HUES48 (cell line): ENCODE measurements at regions not wholly inside any gene's neighbourhood (a gene's known extent, or its start where the extent isn't known, plus 50 kb on each side); places are given as distances from the start of the nearest gene placed in this dataset.
"Not testable (repeated sequence)": the region's sequence is repeated elsewhere in the genome, so short reads cannot be mapped to it uniquely, and the experiment has no call there.

Experiments
- H3K27ac ChIP-seq: one replicate; pipeline ENCODE4 v1.7.0; 2013; ENCODE audit warnings: low read depth, low read length, inconsistent platforms
- H3K27me3 ChIP-seq: 2 replicates; pipeline ENCODE4 v1.6.1; 2013; ENCODE audit warnings: mild to moderate bottlenecking, low read length; ENCODE audit not compliant: control insufficient read depth, insufficient read depth
- H3K36me3 ChIP-seq: 2 replicates; pipeline ENCODE4 v1.6.1; 2013; ENCODE audit warnings: low read length; ENCODE audit not compliant: control insufficient read depth, insufficient read depth
- H3K4me1 ChIP-seq: 2 replicates; pipeline ENCODE4 v1.6.1; 2013; ENCODE audit warnings: mild to moderate bottlenecking, low read length; ENCODE audit not compliant: control insufficient read depth, insufficient read depth
- H3K4me3 ChIP-seq: 2 replicates; pipeline ENCODE4 v1.5.1; 2013; ENCODE audit warnings: mild to moderate bottlenecking, low read depth, low read length
- H3K9ac ChIP-seq: 2 replicates; pipeline ENCODE4 v1.6.1; 2013; ENCODE audit warnings: mild to moderate bottlenecking, low read depth, low read length, moderate library complexity
- H3K9me3 ChIP-seq: 2 replicates; pipeline ENCODE4 v1.6.1; 2013; ENCODE audit warnings: low read length; ENCODE audit not compliant: control insufficient read depth, insufficient read depth

- peaks cover 6% of the 10 kb centered on the region; the same call in 1 of the 2 replicates for H3K9me3 ChIP-seq
- H3K4me3 ChIP-seq: no peak overlapping the region
- H3K27me3 ChIP-seq: no peaks in the 10 kb centered on the region
- no peak overlapping the region for H3K27ac ChIP-seq
- H3K4me1 ChIP-seq: peaks cover 4% of the 10 kb centered on the region; the same call in 1 of the 2 replicates
- no peak overlapping the region for H3K9ac ChIP-seq
- no peaks in the 10 kb centered on the region for H3K36me3 ChIP-seq
These were observed 184.9 kb upstream of the MAP2 start for GRCh38 chr2:209238765-209239584.

- no peaks in the 10 kb centered on the region for H3K36me3 ChIP-seq
- H3K9me3 ChIP-seq: peaks cover 6% of the 10 kb centered on the region; the same call in 1 of the 2 replicates
- peaks cover 4% of the 10 kb centered on the region; the same call in 1 of the 2 replicates for H3K4me1 ChIP-seq
- no peak overlapping the region for H3K9ac ChIP-seq
- no peak overlapping the region for H3K4me3 ChIP-seq
- H3K27me3 ChIP-seq: no peaks in the 10 kb centered on the region
- no peak overlapping the region for H3K27ac ChIP-seq
These were observed 184.3 kb upstream of the MAP2 start for GRCh38 chr2:209239585-209239938.

GRCh38 chr2:209240204-209240603 is 183.6 kb upstream of the MAP2 start:
- peaks cover 6% of the 10 kb centered on the region; the same call in 1 of the 2 replicates for H3K9me3 ChIP-seq
- H3K27ac ChIP-seq: no peak overlapping the region
- H3K27me3 ChIP-seq: no peaks in the 10 kb centered on the region
- H3K9ac ChIP-seq: no peak overlapping the region
- H3K36me3 ChIP-seq: no peaks in the 10 kb centered on the region
- no peak overlapping the region for H3K4me3 ChIP-seq
- H3K4me1 ChIP-seq: peaks cover 4% of the 10 kb centered on the region; the same call in 1 of the 2 replicates

- Histone ChIP-seq H3K9me3 (peaks cover 4% of the 10 kb centered on the region; the same call in 1 of the 2 replicates), H3K9ac (no peak overlapping the region), H3K36me3 (no peaks in the 10 kb centered on the region), H3K4me3 (no peak overlapping the region), H3K4me1 (no peaks in the 10 kb centered on the region), H3K27ac (no peak overlapping the region), H3K27me3 (no peaks in the 10 kb centered on the region)
These were observed 170.3 kb upstream of the MAP2 start for GRCh38 chr2:209253544-209253943.

- H3K4me3 ChIP-seq: no peak overlapping the region
- no peaks in the 10 kb centered on the region for H3K4me1 ChIP-seq
- H3K36me3 ChIP-seq: no peaks in the 10 kb centered on the region
- peaks cover 4% of the 10 kb centered on the region; the same call in 1 of the 2 replicates for H3K9me3 ChIP-seq
- no peak overlapping the region for H3K9ac ChIP-seq
- no peak overlapping the region for H3K27ac ChIP-seq
- H3K27me3 ChIP-seq: no peaks in the 10 kb centered on the region
These were observed 164.1 kb upstream of the MAP2 start for GRCh38 chr2:209259767-209260166.

GRCh38 chr2:209260281-209260680 is 163.6 kb upstream of the MAP2 start:
- H3K27me3 ChIP-seq: no peaks in the 10 kb centered on the region
- H3K4me3 ChIP-seq: no peak overlapping the region
- H3K27ac ChIP-seq: no peak overlapping the region
- no peaks in the 10 kb centered on the region for H3K36me3 ChIP-seq
- peaks cover 4% of the 10 kb centered on the region; the same call in 1 of the 2 replicates for H3K9me3 ChIP-seq
- no peak overlapping the region for H3K9ac ChIP-seq
- no peaks in the 10 kb centered on the region for H3K4me1 ChIP-seq

GRCh38 chr2:209261366-209262053 is 162.3 kb upstream of the MAP2 start:
- H3K27me3 ChIP-seq: not testable (repeated sequence)

GRCh38 chr2:209269024-209269423 is 154.8 kb upstream of the MAP2 start:
- Histone ChIP-seq H3K4me3 (no peak overlapping the region), H3K9me3 (no peaks in the 10 kb centered on the region), H3K27ac (no peak overlapping the region), H3K27me3 (no peaks in the 10 kb centered on the region), H3K36me3 (no peaks in the 10 kb centered on the region), H3K4me1 (no peaks in the 10 kb centered on the region), H3K9ac (no peak overlapping the region)

More at GRCh38 chr2:209261366-209262053, 162.3 kb upstream of the MAP2 start:
- H3K4me1 ChIP-seq, H3K36me3 ChIP-seq, H3K4me3 ChIP-seq, H3K9ac ChIP-seq, H3K27ac ChIP-seq, H3K9me3 ChIP-seq: not testable (repeated sequence)

GRCh38 chr2:209276000-209276399 is 147.8 kb upstream of the MAP2 start:
- Histone ChIP-seq H3K4me3 (no peak overlapping the region), H3K27me3 (no peaks in the 10 kb centered on the region), H3K36me3 (no peaks in the 10 kb centered on the region), H3K9ac (no peak overlapping the region), H3K9me3 (no peaks in the 10 kb centered on the region), H3K4me1 (0 out of 2 replicates have a peak, but pooled peaks cover 9% of the 10 kb centered on the region), H3K27ac (no peak overlapping the region)

GRCh38 chr2:209277444-209277843 is 146.4 kb upstream of the MAP2 start:
- no peak overlapping the region for H3K27ac ChIP-seq
- H3K9ac ChIP-seq: no peak overlapping the region
- 0 out of 2 replicates have a peak, but pooled peaks cover 9% of the 10 kb centered on the region for H3K4me1 ChIP-seq
- no peaks in the 10 kb centered on the region for H3K27me3 ChIP-seq
- H3K4me3 ChIP-seq: no peak overlapping the region
- no peaks in the 10 kb centered on the region for H3K36me3 ChIP-seq
- no peaks in the 10 kb centered on the region for H3K9me3 ChIP-seq

- Histone ChIP-seq H3K27ac (peak overlapping the region; percentile 82), H3K9ac (peak overlapping the region; percentile 29; the same call in 1 of the 2 replicates), H3K9me3 (no peaks in the 10 kb centered on the region), H3K36me3 (peaks cover 13% of the 10 kb centered on the region), H3K27me3 (no peaks in the 10 kb centered on the region), H3K4me3 (peak overlapping the region; percentile 79), H3K4me1 (peaks cover 29% of the 10 kb centered on the region)
These were observed 125.2 kb upstream of the MAP2 start for GRCh38 chr2:209298601-209299000.
